Smooth muscle cell (in vitro differentiated cells): ENCODE measurements at regions not wholly inside any gene's neighbourhood (a gene's known extent, or its start where the extent isn't known, plus 50 kb on each side); places are given as distances from the start of the nearest gene placed in this dataset.
"Not testable (repeated sequence)": the region's sequence is repeated elsewhere in the genome, so short reads cannot be mapped to it uniquely, and the experiment has no call there.

Source experiments
- DNase-seq: peaks from one replicate; lab custom pipeline; 2025; ENCODE audit not compliant: unreplicated experiment; lab: John Stamatoyannopoulos, UW
- H2AFZ ChIP-seq: fragments of 200-600 bp; sonication (generic); 2 replicates; pipeline ENCODE4 v1.6.0; 2016; ENCODE audit warnings: antibody characterized with exemption, low read depth, mild to moderate bottlenecking
- H3F3A ChIP-seq: fragments of 200-600 bp; sonication (generic); 2 replicates; pipeline ENCODE4 v1.6.0; 2017; ENCODE audit warnings: antibody characterized with exemption, low read depth
- H3K27ac ChIP-seq: fragments of 200-600 bp; sonication (generic); 2 replicates; pipeline ENCODE4 v1.5.1; 2016; ENCODE audit warnings: low read depth, mild to moderate bottlenecking
- H3K27me3 ChIP-seq: fragments of 200-600 bp; sonication (generic); 2 replicates; pipeline ENCODE4 v1.6.1; 2016; ENCODE audit warnings: low read depth, mild to moderate bottlenecking
- H3K36me3 ChIP-seq: fragments of 200-600 bp; sonication (generic); 2 replicates; pipeline ENCODE4 v1.5.1; 2016; ENCODE audit warnings: low read depth
- H3K4me1 ChIP-seq: fragments of 200-600 bp; sonication (generic); 2 replicates; pipeline ENCODE4 v1.5.1; 2016; ENCODE audit warnings: low read depth
- H3K4me2 ChIP-seq: fragments of 200-600 bp; sonication (generic); 2 replicates; pipeline ENCODE4 v1.6.0; 2016; ENCODE audit warnings: mild to moderate bottlenecking
- H3K4me3 ChIP-seq: fragments of 200-600 bp; sonication (generic); 2 replicates; pipeline ENCODE4 v1.5.1; 2016; ENCODE audit warnings: mild to moderate bottlenecking
- H3K79me2 ChIP-seq: fragments of 200-600 bp; sonication (generic); 2 replicates; pipeline ENCODE4 v1.6.0; 2016; ENCODE audit warnings: low read depth, mild to moderate bottlenecking
- H3K9ac ChIP-seq: fragments of 200-600 bp; sonication (generic); 2 replicates; pipeline ENCODE4 v1.6.0; 2016; ENCODE audit warnings: low read depth
- H3K9me3 ChIP-seq: fragments of 200-600 bp; sonication (generic); replicated peaks from 2 replicates; pipeline ENCODE4 v1.5.1; 2016; ENCODE audit warnings: low read depth
- H4K20me1 ChIP-seq: fragments of 200-600 bp; sonication (generic); 2 replicates; pipeline ENCODE4 v1.6.0; 2016; ENCODE audit warnings: low read depth
- CTCF ChIP-seq: fragments of 200-600 bp; sonication (generic); IDR thresholded peaks from 2 replicates; pipeline ENCODE4 v1.5.1; 2017; ENCODE audit warnings: borderline replicate concordance, mild to moderate bottlenecking, antibody characterized with exemption; ENCODE audit not compliant: insufficient read depth, poor library complexity, severe bottlenecking
- WGBS: methylation state at CpG from one replicate; pipeline ENCODE4 v1.1.7; 2016; ENCODE audit warnings: low lambda C conversion rate; 5-methylcytosine and 5-hydroxymethylcytosine counted together

DNA sequence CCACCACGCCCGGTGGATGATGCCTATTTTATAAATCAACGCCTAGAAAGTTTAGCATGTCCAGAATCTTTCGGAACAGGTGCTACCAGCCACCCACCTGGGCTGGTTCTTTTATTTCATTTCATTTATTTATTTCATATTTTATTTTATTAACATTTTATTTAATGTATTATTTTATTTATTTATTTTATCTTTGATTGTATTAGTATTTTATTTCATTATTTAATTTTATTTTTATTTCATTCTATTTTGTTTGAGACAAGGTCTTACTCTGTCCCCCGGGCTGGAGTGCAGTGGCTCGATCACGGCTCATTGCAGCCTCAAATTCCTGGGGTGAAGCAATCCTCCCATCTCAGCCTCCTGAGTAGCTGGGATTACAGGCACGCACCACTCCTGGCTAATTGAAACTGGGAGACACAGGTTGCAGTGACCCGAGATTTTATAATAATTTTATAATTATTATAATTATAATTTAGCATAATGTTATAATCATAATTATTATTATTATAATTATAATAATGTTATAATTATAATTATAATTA, 187.2 kb downstream of the SHOX start:
- 96% methylated on average over 9 of the region's 9 CpGs for WGBS
- DNase-seq: no peak
- H3K4me1 ChIP-seq: no peaks in the 10 kb centered on the region

GRCh38 chrX:817147-817546, 186.6 kb downstream of the SHOX start:
- not testable (repeated sequence) for H3K4me2 ChIP-seq, H3F3A ChIP-seq, H3K79me2 ChIP-seq, H3K27ac ChIP-seq, H3K4me3 ChIP-seq, DNase-seq, H3K36me3 ChIP-seq, H3K9me3 ChIP-seq, H3K4me1 ChIP-seq, H4K20me1 ChIP-seq, H3K9ac ChIP-seq, H2AFZ ChIP-seq, H3K27me3 ChIP-seq
- WGBS: 90% methylated on average over 9 of the region's 9 CpGs

More for the DNA sequence above, 187.2 kb downstream of the SHOX start:
- Histone ChIP-seq H3K27me3 (no peaks in the 10 kb centered on the region), H3K79me2 (no peaks in the 10 kb centered on the region), H4K20me1 (no peaks in the 10 kb centered on the region), H3K36me3 (no peaks in the 10 kb centered on the region), H3F3A (no peaks in the 10 kb centered on the region), H3K9ac (no peak overlapping the region), H3K4me2 (no peak overlapping the region), H3K9me3 (no peaks in the 10 kb centered on the region), H3K27ac (no peak overlapping the region), H3K4me3 (no peak overlapping the region), H2AFZ (no peak overlapping the region)
- no peak for TF ChIP-seq CTCF

DNA sequence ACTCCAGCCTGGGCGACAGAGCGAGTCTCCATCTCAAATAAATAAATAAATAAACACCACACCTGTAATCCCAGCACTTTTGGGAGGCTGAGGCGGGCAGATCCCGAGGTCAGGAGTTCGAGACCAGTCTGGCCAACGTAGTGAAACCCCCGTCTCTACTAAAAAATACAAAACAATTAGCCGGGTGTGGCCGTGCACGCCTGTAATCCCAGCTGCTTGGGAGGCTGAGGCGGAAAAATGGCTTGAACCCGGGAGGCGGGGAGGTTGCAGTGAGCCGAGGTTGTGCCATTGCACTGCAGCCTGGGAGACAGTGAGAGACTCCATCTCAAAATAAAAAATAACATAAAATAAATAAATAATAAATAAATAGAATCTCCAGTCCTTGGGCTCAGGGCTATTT, 185.8 kb downstream of the SHOX start:
- no peaks in the 10 kb centered on the region for H3K9me3 ChIP-seq
- no peaks in the 10 kb centered on the region for H3K4me1 ChIP-seq
- H3F3A ChIP-seq: no peaks in the 10 kb centered on the region
- no peaks in the 10 kb centered on the region for H3K79me2 ChIP-seq
- DNase-seq: no peak
- H3K36me3 ChIP-seq: no peaks in the 10 kb centered on the region
- H3K9ac ChIP-seq: no peak overlapping the region
- H2AFZ ChIP-seq: no peak overlapping the region
- no peak for TF ChIP-seq CTCF
- H3K27me3 ChIP-seq: no peaks in the 10 kb centered on the region
- H3K4me3 ChIP-seq: no peak overlapping the region
- H4K20me1 ChIP-seq: no peaks in the 10 kb centered on the region
- 94% methylated on average over 14 of the region's 14 CpGs for WGBS
- H3K27ac ChIP-seq: no peak overlapping the region
- no peak overlapping the region for H3K4me2 ChIP-seq

DNA sequence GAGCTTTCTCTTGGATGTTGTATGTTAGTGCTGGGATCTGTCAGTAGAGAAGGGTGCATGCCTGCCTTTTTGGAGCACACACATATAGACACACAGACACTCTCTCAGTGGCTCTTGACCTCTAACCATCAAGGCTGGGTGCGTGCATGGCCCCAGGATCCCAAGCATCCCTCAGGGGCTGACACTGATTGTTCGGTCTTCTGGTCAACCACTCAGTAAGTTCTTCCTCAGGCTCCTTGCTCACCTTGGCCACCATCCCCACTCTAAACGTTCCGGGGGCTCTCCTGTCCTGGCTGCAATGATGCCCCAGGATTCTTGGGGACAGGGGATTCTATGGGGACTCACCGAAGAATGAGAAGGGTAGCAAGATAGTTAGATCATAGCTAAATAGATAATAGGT, 179.6 kb downstream of the SHOX start:
- Histone ChIP-seq H3K36me3 (no peaks in the 10 kb centered on the region), H3K4me3 (no peak overlapping the region), H2AFZ (no peak overlapping the region), H3K79me2 (no peaks in the 10 kb centered on the region), H3F3A (no peaks in the 10 kb centered on the region), H3K9ac (no peak overlapping the region), H4K20me1 (no peaks in the 10 kb centered on the region), H3K27me3 (peaks cover 3% of the 10 kb centered on the region), H3K4me2 (no peak overlapping the region), H3K9me3 (no peaks in the 10 kb centered on the region), H3K4me1 (no peaks in the 10 kb centered on the region), H3K27ac (no peak overlapping the region)
- no peak for TF ChIP-seq CTCF
- no peak for DNase-seq
- 89% methylated on average over 5 of the region's 5 CpGs for WGBS
